ENCODE measurements at regions not wholly inside any gene's neighbourhood (a gene's known extent, or its start where the extent isn't known, plus 50 kb on each side); places are given as distances from the start of the nearest gene placed in this dataset.

DNA sequence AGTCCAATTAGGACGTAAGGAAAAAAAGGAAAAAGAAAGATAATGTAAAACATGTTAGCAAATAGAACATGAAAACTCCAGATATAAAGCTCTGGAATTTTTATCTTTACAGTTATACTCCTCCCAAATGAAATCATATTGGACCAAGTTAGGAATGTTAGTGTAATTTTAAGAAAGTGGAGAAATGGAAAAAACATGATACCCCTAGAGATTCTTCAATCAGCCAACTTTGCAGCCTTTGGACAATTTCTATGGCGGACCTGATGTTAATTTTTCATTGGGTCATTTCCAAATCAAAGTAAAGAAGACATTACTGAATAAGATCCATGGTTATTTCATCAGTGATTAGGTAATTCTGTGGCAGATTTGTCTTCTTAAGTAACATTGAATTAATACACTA lies 748.7 kb downstream of the RFPL4B start:
- TF ChIP-seq POLR2A (IDR thresholded peaks at IDR 0.05; ENCODE audit: low read length) (no peak), GATA1 (IDR thresholded peaks at IDR 0.05; ENCODE audit: low read depth, low read length) (no peak)
